C4-2B (cell line): ENCODE measurements at regions not wholly inside any gene's neighbourhood (a gene's known extent, or its start where the extent isn't known, plus 50 kb on each side); places are given as distances from the start of the nearest gene placed in this dataset.

Experiments used
- ZFX ChIP-seq: fragments of 450-650 bp; IDR thresholded peaks from 2 replicates; pipeline ENCODE4 v1.6.1; 2017
- TF ChIP-seq, protein P1 (sequence below): fragments of 450-650 bp; conservative IDR thresholded peaks from 2 replicates; pipeline ENCODE4 v1.5.1; 2017; ENCODE audit warnings: mild to moderate bottlenecking

- TF ChIP-seq, protein P1, sequence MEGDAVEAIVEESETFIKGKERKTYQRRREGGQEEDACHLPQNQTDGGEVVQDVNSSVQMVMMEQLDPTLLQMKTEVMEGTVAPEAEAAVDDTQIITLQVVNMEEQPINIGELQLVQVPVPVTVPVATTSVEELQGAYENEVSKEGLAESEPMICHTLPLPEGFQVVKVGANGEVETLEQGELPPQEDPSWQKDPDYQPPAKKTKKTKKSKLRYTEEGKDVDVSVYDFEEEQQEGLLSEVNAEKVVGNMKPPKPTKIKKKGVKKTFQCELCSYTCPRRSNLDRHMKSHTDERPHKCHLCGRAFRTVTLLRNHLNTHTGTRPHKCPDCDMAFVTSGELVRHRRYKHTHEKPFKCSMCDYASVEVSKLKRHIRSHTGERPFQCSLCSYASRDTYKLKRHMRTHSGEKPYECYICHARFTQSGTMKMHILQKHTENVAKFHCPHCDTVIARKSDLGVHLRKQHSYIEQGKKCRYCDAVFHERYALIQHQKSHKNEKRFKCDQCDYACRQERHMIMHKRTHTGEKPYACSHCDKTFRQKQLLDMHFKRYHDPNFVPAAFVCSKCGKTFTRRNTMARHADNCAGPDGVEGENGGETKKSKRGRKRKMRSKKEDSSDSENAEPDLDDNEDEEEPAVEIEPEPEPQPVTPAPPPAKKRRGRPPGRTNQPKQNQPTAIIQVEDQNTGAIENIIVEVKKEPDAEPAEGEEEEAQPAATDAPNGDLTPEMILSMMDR, result no peak
- no peak for TF ChIP-seq ZFX
Measured at GRCh38 chr11:119585043-119585781, 143.8 kb downstream of the NECTIN1 start.
